ENCODE measurements at regions not wholly inside any gene's neighbourhood (a gene's known extent, or its start where the extent isn't known, plus 50 kb on each side); places are given as distances from the start of the nearest gene placed in this dataset.
A peak's percentile ranks its signal among the peaks of the same experiment; 100 is the strongest.

DNA sequence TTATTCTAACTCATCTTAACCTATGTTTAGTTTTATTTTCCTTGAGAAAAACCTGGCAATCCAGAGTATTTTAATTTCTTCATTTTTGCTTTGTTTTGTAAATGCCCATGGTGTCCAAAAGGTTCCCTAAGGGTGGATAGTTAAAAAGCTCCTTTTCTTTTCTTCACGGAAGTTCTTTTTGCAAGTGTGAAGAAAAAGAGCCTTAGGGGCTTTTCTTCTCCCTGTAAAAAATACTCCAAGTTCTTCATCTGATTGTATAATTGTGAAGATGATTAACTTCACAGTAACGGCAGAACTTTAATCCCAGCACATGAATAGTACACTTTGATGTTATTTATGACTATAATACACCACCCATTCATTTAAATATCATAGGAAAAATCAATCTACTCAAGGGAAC, 530.2 kb upstream of the LINC00305 start:
- no peaks in the 10 kb centered on the region; the same call in 1 of the 2 replicates for H3K27me3 Mint-ChIP-seq (ENCODE audit: low read depth)
- no peak overlapping the region for H2BK5ac ChIP-seq (ENCODE audit: insufficient read length, low read length)
- no peak overlapping the region for H2AFZ ChIP-seq (ENCODE audit: low read length)

More for the DNA sequence above, 530.2 kb upstream of the LINC00305 start:
- Mint-ChIP-seq H3K9me3 (peaks cover 3 to 6% of the 10 kb centered on the region in 2 experiments; a peak in 4 of 5 replicates), H3K27ac (peak overlapping the region in 1 of 3 experiments; percentile 46; a peak in 2 of 7 replicates), H3K36me3 (ENCODE audit: insufficient read depth in 1 of 3, low read depth in 3 of 3) (peaks cover 0 to 6% (median 5%) of the 10 kb centered on the region in 3 experiments; a peak in 5 of 7 replicates), H3K4me1 (peaks cover 27 to 29% of the 10 kb centered on the region in 2 experiments), H3K4me3 (no peak overlapping the region)
- TF ChIP-seq, protein P1, sequence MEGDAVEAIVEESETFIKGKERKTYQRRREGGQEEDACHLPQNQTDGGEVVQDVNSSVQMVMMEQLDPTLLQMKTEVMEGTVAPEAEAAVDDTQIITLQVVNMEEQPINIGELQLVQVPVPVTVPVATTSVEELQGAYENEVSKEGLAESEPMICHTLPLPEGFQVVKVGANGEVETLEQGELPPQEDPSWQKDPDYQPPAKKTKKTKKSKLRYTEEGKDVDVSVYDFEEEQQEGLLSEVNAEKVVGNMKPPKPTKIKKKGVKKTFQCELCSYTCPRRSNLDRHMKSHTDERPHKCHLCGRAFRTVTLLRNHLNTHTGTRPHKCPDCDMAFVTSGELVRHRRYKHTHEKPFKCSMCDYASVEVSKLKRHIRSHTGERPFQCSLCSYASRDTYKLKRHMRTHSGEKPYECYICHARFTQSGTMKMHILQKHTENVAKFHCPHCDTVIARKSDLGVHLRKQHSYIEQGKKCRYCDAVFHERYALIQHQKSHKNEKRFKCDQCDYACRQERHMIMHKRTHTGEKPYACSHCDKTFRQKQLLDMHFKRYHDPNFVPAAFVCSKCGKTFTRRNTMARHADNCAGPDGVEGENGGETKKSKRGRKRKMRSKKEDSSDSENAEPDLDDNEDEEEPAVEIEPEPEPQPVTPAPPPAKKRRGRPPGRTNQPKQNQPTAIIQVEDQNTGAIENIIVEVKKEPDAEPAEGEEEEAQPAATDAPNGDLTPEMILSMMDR (conservative IDR thresholded peaks at IDR 0.05): no peak
- H3K79me1 ChIP-seq (ENCODE audit: insufficient read depth, low read depth, low read length, poor library complexity, severe bottlenecking): no peaks in the 10 kb centered on the region
- H3K79me2 ChIP-seq (ENCODE audit: insufficient read depth, low read length): no peaks in the 10 kb centered on the region
- H3K4ac ChIP-seq (ENCODE audit: low read depth, low read length): no peak overlapping the region
- no peak overlapping the region for H3K4me2 ChIP-seq (ENCODE audit: insufficient read depth, insufficient read length, low read length)
- no peak overlapping the region for H4K91ac ChIP-seq (ENCODE audit: insufficient read length, low read depth, low read length)
- H3K14ac ChIP-seq (ENCODE audit: insufficient read depth, low read length): no peak overlapping the region
- no peak overlapping the region for H2BK20ac ChIP-seq (ENCODE audit: low read depth, low read length, poor library complexity, severe bottlenecking)
- H4K20me1 ChIP-seq (ENCODE audit: control insufficient read depth, insufficient read depth, insufficient read length): no peaks in the 10 kb centered on the region
- H3K27ac ChIP-seq (ENCODE audit: insufficient read length, low read depth, low read length): no peak overlapping the region
- H2BK15ac ChIP-seq (ENCODE audit: low read depth, low read length): no peak overlapping the region
- H3K27me3 ChIP-seq (ENCODE audit: insufficient read depth, low read length): no peaks in the 10 kb centered on the region
- H3K23ac ChIP-seq (ENCODE audit: insufficient read length, low read depth, low read length): no peak overlapping the region
- no peak for DNase-seq
- H2BK120ac ChIP-seq (ENCODE audit: low read depth, low read length, poor library complexity, severe bottlenecking): no peak overlapping the region
- no CpG with 5 or more reads among the region's 2 CpGs for whole genome bisulfite sequencing (ENCODE audit: extremely low coverage, insufficient read length, low lambda C conversion rate)
- H2BK12ac ChIP-seq (ENCODE audit: insufficient read length, low read depth, low read length): no peak overlapping the region
- H2AK5ac ChIP-seq (ENCODE audit: insufficient read length, low read length): no peak overlapping the region
- H3T11ph ChIP-seq (ENCODE audit: low read length): no peak overlapping the region
- H3K23me2 ChIP-seq (ENCODE audit: insufficient read length, low read depth, low read length, poor library complexity, severe bottlenecking): no peaks in the 10 kb centered on the region
- H3K4me1 ChIP-seq (ENCODE audit: insufficient read depth, low read length): no peaks in the 10 kb centered on the region; the same call in 1 of the 2 replicates
- no peak overlapping the region for H3K56ac ChIP-seq (ENCODE audit: insufficient read length, low read depth, low read length)
- no peak overlapping the region for H3K18ac ChIP-seq (ENCODE audit: insufficient read length, low read depth, low read length)
- no peaks in the 10 kb centered on the region for H3K9me3 ChIP-seq (ENCODE audit: control insufficient read depth, low read depth, low read length)
- no peak overlapping the region for H3K9ac ChIP-seq (ENCODE audit: extremely low read depth, insufficient read length, low read length)
- H4K5ac ChIP-seq (ENCODE audit: insufficient read length, low read depth, low read length): no peak overlapping the region
- no peak overlapping the region for H4K8ac ChIP-seq (replicated peaks; ENCODE audit: insufficient read length, low read depth, low read length)
